Fibroblast of skin of back (primary cell): ENCODE measurements at regions not wholly inside any gene's neighbourhood (a gene's known extent, or its start where the extent isn't known, plus 50 kb on each side); places are given as distances from the start of the nearest gene placed in this dataset.
"Not testable (repeated sequence)": the region's sequence is repeated elsewhere in the genome, so short reads cannot be mapped to it uniquely, and the experiment has no call there.

ENCODE experiments used
- DNase-seq: peaks from one replicate; pipeline ENCODE4 v3.0.0-alpha.2; 2013

DNA sequence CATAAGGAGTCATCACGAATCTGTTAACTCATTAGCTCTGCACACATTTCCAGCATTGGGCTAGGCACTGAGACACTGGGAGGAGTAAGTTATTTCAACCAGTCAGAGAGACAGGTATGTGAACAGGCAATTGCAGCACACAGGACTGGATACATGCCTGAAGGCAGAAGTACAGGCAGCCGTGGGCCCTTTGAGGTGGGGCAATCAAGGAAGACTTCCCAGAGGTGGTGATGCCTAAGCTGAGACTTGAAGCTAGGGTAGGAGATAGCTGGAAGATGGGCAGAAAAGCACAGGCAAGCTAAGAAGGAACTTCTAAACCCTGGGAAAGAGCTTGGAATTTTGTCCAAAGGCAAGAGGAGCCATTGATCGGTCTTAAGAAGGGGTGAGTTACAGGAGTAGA is 249.7 kb downstream of the EMX2 start:
- DNase-seq: no peak

DNA sequence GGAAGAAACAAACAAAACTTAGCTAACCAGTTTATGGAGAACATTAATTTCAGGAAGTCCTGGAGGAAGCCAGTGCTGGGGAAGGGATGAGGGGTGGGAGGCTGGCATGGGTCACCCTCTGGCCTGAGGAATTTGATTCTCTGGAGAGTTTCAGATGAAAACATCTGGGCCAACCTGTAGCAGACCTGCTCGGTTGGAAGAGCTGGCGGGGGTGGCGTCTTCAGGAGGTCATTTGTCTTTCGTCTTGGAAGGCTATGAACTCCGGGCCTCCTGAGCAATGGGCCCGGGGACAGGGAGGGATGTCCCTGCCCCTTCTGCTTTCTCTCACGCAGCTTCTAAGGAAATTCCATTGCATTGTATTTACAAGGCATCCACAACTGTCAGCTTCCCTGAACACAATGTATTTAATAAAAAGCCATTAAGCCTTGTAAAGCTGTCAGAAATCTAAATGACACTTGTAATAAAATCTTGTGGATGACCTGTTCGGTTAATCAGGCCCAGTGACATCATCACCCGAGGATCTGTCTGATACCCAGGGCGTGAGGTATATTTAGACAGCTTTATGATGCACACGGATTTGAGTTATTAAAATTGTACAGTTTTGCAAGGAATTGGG is 250.5 kb downstream of the RAB11FIP2 start:
- DNase-seq: no peak

- no peak for DNase-seq
Measured at GRCh38 chr10:117797296-117797695, 249.4 kb downstream of the RAB11FIP2 start.

DNA sequence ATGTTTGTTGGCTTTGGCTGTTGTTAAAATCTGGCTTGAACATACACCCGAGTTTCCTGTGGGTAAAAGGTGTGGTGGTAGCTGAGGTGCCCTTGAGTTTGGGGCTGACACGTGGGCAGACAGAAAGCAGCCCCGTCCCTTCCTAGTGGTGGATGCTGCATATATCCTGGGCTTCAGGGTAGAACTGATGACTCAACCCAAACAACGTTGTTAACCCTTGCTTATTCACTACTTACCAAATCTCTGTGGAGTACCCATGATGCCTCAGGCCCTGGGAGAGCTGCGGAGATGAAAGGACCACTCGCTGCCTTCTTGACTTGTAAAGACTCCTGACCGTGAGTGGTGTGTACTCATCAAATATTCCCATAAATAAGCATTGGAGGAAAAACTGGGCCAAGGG is 245.1 kb downstream of the RAB11FIP2 start:
- DNase-seq: no peak

DNA sequence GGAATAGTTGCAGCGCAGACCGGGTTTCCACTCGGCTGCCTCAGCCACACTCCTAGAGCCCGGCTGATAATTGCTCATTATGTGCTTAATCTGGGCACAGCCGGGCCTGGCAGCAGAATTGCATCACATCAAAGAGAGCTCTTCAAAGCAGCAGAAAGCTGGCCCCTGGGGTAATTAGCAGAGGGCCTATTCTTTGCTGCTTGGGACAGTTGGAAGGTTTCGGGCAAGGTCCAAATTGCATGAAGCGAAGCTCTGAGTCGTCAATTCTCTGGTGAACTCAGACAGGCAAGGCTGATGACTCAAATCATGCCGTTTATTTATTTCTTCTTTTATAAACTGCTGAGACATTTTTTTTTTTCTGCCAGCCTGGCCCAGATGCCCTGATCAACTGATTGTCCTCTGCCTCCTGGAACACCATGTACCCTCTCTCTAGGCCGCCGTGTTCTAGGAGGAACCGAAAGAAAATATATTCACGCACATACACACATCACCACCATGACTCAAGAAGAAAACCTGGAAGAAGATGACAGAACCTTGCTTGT is 242.2 kb downstream of the RAB11FIP2 start:
- no peak for DNase-seq

DNA sequence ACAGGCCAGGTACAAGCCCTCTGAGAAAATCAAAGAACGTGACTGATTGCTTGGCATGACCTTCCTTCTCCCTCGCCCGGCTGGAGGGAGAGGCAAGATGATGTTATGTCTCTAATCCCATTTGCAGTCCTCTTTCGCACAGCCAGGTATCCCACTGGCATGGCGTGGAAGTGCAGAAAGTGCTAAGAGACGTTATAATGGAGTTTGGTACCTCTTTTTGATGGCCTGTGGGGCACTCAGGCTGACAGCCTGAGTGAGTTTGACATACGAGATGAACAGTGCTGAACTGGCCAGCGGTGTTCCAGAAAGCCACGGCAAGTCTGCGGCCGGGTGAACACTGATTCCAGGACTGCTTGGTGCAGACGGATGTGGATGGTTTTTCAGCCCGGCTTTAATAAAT is 241.6 kb downstream of the RAB11FIP2 start:
- no peak for DNase-seq

DNA sequence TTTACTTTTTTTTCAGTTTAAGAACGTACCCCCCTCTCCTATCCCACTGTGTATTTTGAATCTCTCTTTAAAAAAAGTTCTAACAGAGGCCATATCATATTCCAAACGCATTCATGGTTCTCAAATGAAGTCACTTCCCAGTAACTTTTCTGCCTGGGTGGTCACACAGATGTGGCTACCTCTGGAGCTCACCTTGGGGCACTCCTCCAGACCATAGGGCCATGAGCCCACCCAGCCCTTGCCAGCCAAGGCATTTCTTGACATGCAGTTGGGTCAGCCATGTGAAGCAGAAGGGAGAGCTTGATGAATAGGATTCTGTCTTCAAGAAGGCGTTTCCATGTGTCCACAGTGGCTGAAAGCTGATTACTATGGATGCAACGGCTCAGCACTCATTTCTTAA is 239.3 kb downstream of the RAB11FIP2 start:
- no peak for DNase-seq

DNA sequence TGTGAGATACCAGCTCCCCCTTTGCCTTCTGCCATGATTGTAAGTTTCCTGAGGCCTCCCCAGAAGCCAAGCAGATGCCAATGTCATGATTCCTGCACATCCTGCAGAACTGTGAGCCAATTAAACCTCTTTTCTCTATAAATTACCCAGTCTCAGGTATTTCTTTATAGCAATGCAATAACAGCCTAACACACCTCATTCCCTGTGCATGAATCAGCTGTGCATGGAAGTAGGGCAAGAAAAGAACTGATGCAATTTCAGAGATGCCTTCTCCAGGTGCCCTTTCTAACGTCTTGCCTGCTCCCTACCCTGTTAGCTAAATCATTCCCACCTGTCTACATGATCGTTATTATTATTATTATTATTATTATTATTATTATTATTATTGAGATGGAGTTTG is 230.9 kb downstream of the RAB11FIP2 start:
- not testable (repeated sequence) for DNase-seq

DNA sequence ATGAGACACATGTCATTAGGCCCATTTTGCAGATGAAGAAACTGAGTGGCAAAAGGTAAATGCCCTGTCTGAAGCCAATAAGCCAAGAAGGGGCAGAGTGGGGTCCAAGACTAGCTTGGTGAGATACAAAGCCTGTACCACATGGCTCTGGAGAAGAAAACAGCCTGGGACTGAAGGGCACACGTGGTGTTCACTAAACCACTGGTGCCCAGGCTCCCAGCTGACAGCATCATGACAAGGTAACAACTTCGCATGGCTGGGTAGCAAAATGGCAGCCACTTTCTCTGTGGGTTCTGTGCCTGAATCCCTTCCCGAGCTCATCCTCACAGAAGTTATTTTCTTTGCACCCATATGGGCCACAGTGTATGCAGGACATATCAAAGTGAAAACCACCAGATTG is 229.6 kb downstream of the RAB11FIP2 start:
- DNase-seq: no peak

GRCh38 chr10:117818721-117819120 is 228.0 kb downstream of the RAB11FIP2 start:
- peak; percentile 3 for DNase-seq

GRCh38 chr10:117819304-117819703 is 227.4 kb downstream of the RAB11FIP2 start:
- no peak for DNase-seq

DNA sequence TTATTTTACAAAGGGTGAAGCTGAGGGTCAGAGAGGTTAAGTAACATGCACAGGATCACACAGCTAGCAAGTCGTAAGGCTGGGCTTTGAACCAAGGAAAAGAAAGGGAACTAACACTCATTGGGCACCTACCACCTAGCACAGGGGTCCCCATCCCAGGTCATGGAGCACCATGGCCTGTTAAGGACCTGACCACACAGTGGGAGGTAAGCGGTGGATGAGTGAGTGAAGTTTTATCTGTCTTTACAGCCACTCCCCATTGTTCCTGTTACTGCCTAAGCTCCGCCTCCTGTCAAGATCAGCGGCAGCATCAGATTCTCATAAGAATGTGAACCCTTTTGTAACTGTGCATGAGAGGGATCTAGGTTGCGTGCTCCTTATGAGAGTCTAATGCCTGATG is 222.8 kb downstream of the RAB11FIP2 start:
- no peak for DNase-seq

DNA sequence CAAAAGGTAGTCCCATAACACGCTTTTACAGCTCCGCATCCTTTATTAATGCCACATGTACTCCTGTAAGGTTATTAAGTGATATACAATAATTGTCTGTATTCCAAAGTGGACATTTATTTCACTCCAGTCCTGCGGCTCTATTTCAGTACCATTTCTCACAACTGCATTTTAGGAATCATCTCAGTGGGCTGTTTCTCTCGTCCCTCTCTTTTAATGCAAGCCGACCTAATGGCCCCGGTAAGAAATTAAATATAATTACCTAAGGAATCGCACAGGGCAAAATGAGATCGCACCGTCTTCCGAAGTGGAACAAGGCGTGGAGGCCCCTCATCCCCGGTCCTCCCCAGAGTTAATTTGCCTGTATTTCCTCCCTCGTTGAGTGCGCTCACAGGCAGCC is 216.5 kb downstream of the RAB11FIP2 start:
- DNase-seq: no peak

- DNase-seq: no peak
Measured at GRCh38 chr10:117830787-117831212, 215.9 kb downstream of the RAB11FIP2 start.

DNA sequence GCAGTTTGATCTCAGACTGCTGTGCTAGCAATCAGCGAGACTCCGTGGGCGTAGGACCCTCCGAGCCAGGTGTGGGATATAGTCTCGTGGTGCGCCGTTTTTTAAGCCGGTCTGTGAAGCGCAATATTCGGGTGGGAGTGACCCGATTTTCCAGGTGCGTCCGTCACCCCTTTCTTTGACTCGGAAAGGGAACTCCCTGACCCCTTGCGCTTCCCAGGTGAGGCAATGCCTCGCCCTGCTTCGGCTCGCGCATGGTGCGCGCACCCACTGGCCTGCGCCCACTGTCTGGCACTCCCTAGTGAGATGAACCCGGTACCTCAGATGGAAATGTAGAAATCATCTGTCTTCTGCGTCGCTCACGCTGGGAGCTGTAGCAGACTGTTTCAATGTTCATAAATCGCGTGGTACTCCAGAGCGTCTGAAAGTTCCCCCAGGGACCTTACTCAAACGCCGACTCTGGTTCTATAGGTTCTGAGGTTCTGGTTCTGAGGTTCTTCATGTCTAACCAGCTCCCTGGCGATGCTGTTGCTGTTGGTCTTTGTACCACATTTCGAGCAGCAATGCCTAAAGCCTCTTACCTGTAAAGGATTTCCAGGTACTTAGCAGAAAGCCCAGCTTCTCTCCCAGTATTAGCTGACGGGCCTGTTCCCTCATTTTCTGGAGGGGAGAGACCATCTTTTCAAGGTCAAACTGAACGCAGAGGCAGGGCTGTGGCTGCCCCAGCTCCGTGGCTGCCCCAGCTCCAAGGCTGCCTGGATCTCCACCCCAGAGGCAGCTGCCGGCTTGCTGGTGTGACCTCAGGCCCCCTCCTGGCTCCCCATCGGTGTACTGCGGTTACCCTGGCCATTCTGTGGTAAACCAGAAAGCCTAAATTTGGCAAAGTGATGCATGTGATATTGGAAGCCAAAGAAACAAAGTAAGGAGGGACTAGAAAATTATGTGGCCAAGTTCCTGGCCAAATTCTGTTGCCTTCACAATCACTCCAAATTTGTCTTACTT is 207.9 kb downstream of the RAB11FIP2 start:
- DNase-seq: not testable (repeated sequence)

GRCh38 chr10:117856426-117856825 is 190.3 kb downstream of the RAB11FIP2 start:
- not testable (repeated sequence) for DNase-seq

DNA sequence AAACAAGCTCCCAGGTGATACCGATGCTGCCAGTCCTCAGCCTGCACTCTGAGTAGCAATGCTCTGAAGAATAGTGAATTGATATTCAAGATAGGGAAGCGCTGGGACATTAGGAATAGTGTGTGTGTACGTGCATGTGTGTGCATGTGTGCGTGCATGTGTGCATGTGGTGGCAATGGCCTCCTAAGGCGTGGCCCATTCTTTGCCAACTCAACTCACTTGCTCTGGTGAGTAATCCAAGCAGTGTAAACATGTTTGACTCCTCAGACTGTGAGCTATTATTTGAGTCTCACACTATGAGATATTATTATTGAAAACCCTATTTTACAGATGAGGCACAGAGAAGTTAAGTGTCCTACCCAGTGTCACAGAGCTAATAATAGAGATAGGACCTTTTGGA is 186.6 kb downstream of the RAB11FIP2 start:
- no peak for DNase-seq

GRCh38 chr10:117860823-117861222 is 185.9 kb downstream of the RAB11FIP2 start:
- peak; percentile 23 for DNase-seq

DNA sequence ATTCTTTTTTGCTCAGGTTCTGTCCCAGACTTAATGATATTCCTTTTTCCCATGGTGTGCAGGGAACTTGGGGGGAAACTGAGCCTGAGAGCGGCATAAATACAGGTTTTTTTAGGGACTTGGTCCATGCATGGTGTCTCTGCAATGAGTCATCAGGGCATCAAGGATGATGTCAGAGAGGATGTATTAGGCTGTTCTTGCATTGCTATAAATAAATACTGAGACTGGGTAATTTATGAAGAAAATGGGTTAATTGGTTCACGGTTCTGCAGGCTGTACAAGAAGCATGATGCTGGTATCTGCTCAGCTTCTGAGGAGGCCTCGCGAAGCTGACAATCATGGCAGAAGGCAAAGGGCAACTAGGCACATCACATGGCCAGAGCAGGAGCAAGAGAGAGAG is 185.4 kb downstream of the RAB11FIP2 start:
- peak; percentile 4 for DNase-seq

DNA sequence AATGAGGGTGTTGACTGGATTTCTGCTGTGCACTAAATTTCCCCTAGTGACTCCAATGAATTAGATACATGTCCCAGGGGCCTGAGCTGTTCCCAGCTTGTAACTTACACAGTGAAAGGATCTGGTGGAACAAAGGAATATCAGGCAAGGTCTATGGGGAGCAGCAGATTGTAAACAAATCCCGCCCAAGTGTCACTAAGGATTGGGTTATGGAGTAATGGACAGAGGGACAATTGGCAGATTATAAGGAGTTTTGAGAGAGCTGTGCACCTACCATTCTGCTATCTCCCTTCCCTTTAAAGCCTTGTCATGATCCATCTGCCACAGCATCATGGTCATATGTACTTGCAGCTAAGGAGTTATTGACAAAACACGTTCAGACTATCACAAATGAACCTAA is 183.0 kb downstream of the RAB11FIP2 start:
- no peak for DNase-seq

DNA sequence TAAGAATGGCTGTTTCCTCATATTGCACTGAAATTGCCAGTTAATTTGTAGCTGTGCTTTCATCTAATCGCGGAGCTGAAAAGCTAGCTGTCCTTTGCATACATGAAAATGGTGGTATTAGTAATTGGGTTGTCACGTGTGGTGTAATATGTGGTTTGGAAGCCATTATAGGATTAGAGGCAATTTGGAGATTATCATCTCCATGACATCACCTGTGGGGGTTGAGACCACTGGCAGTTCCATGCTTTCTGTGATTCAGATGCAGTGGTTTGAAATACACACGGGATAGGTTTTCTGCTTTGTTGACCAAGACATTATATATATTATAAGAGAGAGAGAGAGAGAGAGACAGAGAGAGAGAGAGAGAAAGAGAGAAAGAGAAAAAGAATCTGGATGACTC is 180.8 kb downstream of the RAB11FIP2 start:
- DNase-seq: no peak

DNA sequence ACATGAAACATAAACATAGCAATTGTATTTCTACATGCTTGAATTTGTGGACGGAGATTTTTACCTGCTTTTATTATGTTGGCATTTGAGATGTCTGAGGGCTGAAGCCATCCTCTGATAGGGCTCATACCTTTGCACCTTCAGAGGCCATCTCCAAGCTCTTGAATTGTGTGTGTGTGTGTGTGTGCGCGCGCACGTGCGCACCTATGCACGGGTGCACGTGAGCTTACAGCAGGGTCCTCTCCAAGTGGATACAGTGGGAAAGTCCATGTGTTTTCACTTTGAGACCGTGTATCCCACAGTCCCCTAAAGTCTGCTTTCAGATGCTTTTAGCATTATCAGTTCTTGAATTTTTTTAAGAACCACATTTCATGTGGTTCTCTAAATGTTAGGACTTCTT is 178.6 kb downstream of the RAB11FIP2 start:
- no peak for DNase-seq

GRCh38 chr10:117875793-117876192 is 170.9 kb downstream of the RAB11FIP2 start:
- no peak for DNase-seq

- DNase-seq: no peak
Measured at GRCh38 chr10:117876210-117876609, 170.5 kb downstream of the RAB11FIP2 start.
